Erythroblast (primary cell): ENCODE measurements at regions not wholly inside any gene's neighbourhood (a gene's known extent, or its start where the extent isn't known, plus 50 kb on each side); places are given as distances from the start of the nearest gene placed in this dataset.

ENCODE experiments used
- GATA1 ChIP-seq: IDR thresholded peaks from 2 replicates; pipeline ENCODE4 v1.6.1; 2011; ENCODE audit warnings: low read depth, mild to moderate bottlenecking, control low read depth, low read length, moderate library complexity
- POLR2A ChIP-seq: IDR thresholded peaks from 2 replicates; pipeline ENCODE4 v1.6.1; 2011; ENCODE audit warnings: mild to moderate bottlenecking, low read length

DNA sequence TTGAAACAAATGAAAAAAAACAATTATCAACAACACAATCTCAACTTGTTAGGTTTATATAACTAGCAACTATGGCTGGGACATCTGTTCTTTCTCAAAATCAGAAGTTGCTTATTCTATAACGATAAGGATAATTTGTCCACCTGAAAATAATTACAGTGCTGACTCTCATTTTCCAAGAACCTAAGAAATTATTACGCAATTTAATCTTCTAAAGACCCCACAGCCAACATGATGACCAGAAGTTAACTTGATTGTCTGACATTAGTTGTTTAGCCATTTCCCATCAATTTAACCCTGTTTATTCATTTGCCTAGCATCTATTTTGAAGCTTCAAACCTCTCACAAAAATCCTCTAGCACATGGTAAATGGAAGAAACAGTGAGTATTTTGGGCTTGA is 293.8 kb downstream of the ELAVL2 start:
- TF ChIP-seq POLR2A (no peak), GATA1 (no peak)
